K562 (cell line): ENCODE measurements at regions not wholly inside any gene's neighbourhood (a gene's known extent, or its start where the extent isn't known, plus 50 kb on each side); places are given as distances from the start of the nearest gene placed in this dataset.

Source experiments
- BCL6 ChIP-seq: fragments of 250-450 bp; sonication (Bioruptor Pico); IDR thresholded peaks from 2 replicates; pipeline ENCODE4 v1.4.0; 2020
- EP300 ChIP-seq: IDR thresholded peaks from 2 replicates; pipeline ENCODE4 v1.6.1; 2012; ENCODE audit warnings: low read length, improper control_type of control experiment
- GATAD2B ChIP-seq: fragments of 450-650 bp; IDR thresholded peaks from 2 replicates; pipeline ENCODE4 v1.6.1; 2017; ENCODE audit warnings: mild to moderate bottlenecking, borderline replicate concordance
- KLF10 ChIP-seq: fragments of 250-450 bp; sonication (Bioruptor Pico); IDR thresholded peaks from 2 replicates; pipeline ENCODE4 v1.6.1; 2021; ENCODE audit warnings: matching md5 sums
- NFATC3 ChIP-seq: fragments of 450-650 bp; IDR thresholded peaks from 2 replicates; pipeline ENCODE4 v1.6.1; 2017; ENCODE audit warnings: mild to moderate bottlenecking
- PPARD ChIP-seq: fragments of 250-450 bp; sonication (Bioruptor Pico); IDR thresholded peaks from 2 replicates; pipeline ENCODE4 v1.8.0; 2022; ENCODE audit warnings: inconsistent platforms, mild to moderate bottlenecking, moderate library complexity
- REST ChIP-seq, 2 experiments: fragments of 450-650 bp; formaldehyde crosslinking in 1 of 2; IDR thresholded peaks; 2 replicates each; pipeline versions ENCODE4 v1.4.0 to v1.6.1; 2014 to 2020; ENCODE audit warnings: mild to moderate bottlenecking in 2 of 2, borderline replicate concordance in 1 of 2, low read depth in 1 of 2
- ZNF780A ChIP-seq: fragments of 250-450 bp; sonication (Bioruptor Pico); IDR thresholded peaks from 2 replicates; pipeline ENCODE4 v1.5.0; 2021; ENCODE audit warnings: mild to moderate bottlenecking

DNA sequence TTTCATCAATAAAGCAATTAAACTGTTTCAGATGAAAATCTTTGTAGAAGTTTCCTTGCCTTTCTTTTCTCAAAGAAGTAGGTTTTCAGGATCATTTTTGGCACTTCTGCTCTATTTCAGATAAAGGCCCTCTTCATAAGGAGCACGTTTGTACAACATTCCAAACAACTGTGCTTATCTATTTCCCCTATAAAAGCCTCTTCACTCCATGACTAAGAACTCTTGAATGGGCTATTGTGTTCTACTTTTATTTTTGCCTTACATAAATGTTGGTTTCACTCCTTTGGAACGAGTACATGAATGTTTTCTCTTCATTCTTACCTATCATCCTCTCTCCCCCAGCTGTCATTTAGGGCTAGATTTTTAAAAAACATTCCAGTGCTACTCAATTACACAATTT, 288.0 kb upstream of the PPP1R2C start:
- TF ChIP-seq BCL6 (CRISPR knock-in tag): no peak
- no peak for TF ChIP-seq GATAD2B
- no peak for TF ChIP-seq ZNF780A (CRISPR knock-in tag)
- TF ChIP-seq EP300: no peak
- no peak for TF ChIP-seq KLF10 (CRISPR knock-in tag)
- no peak for TF ChIP-seq PPARD (CRISPR knock-in tag)
- no peak for TF ChIP-seq REST (IDR thresholded peaks at IDR 0.05; ENCODE audit: borderline replicate concordance)
- TF ChIP-seq REST (CRISPR knock-in tag; IDR thresholded peaks at IDR 0.05; ENCODE audit: low read depth): no peak
- no peak for TF ChIP-seq NFATC3
